ENCODE measurements at regions not wholly inside any gene's neighbourhood (a gene's known extent, or its start where the extent isn't known, plus 50 kb on each side); places are given as distances from the start of the nearest gene placed in this dataset.

- TF ChIP-seq CTCF (IDR thresholded peaks at IDR 0.05; ENCODE audit: poor library complexity, severe bottlenecking), result no peak
- no peaks in the 10 kb centered on the region for H3K36me3 ChIP-seq (ENCODE audit: low read depth)
- no peak for ATAC-seq (ENCODE audit: low read depth)
- no peaks in the 10 kb centered on the region for H3K4me1 ChIP-seq (ENCODE audit: insufficient read depth, poor library complexity, severe bottlenecking)
- no peak overlapping the region for H3K4me3 ChIP-seq (ENCODE audit: severe bottlenecking)
- no peaks in the 10 kb centered on the region for H3K9me3 ChIP-seq (ENCODE audit: severe bottlenecking)
- H3K27me3 ChIP-seq (ENCODE audit: insufficient read depth, poor library complexity, severe bottlenecking), result no peaks in the 10 kb centered on the region
- no peak overlapping the region for H3K27ac ChIP-seq (ENCODE audit: poor library complexity, severe bottlenecking)
- no peak for DNase-seq (ENCODE audit: low spot score)
Observed at GRCh38 chr6:54574671-54575070, 266.4 kb downstream of the TINAG start.

GRCh38 chr6:54578261-54578660 lies 268.3 kb upstream of the FAM83B start:
- ATAC-seq (ENCODE audit: low read depth), result no peak
- no peak overlapping the region for H3K4me3 ChIP-seq (ENCODE audit: severe bottlenecking)
- DNase-seq (ENCODE audit: low spot score), result no peak
- H3K27me3 ChIP-seq (ENCODE audit: insufficient read depth, poor library complexity, severe bottlenecking), result no peaks in the 10 kb centered on the region
- no peaks in the 10 kb centered on the region for H3K9me3 ChIP-seq (ENCODE audit: severe bottlenecking)
- no peak for TF ChIP-seq CTCF (IDR thresholded peaks at IDR 0.05; ENCODE audit: poor library complexity, severe bottlenecking)
- no peaks in the 10 kb centered on the region for H3K36me3 ChIP-seq (ENCODE audit: low read depth)
- no peaks in the 10 kb centered on the region for H3K4me1 ChIP-seq (ENCODE audit: insufficient read depth, poor library complexity, severe bottlenecking)
- H3K27ac ChIP-seq (ENCODE audit: poor library complexity, severe bottlenecking), result no peak overlapping the region

- Histone ChIP-seq H3K4me3 (ENCODE audit: severe bottlenecking) (no peak overlapping the region), H3K4me1 (ENCODE audit: insufficient read depth, poor library complexity, severe bottlenecking) (no peaks in the 10 kb centered on the region), H3K27me3 (ENCODE audit: insufficient read depth, poor library complexity, severe bottlenecking) (no peaks in the 10 kb centered on the region), H3K36me3 (ENCODE audit: low read depth) (no peaks in the 10 kb centered on the region), H3K9me3 (ENCODE audit: severe bottlenecking) (no peaks in the 10 kb centered on the region), H3K27ac (ENCODE audit: poor library complexity, severe bottlenecking) (no peak overlapping the region)
- no peak for DNase-seq (ENCODE audit: low spot score)
- no peak for ATAC-seq (ENCODE audit: low read depth)
- no peak for TF ChIP-seq CTCF (IDR thresholded peaks at IDR 0.05; ENCODE audit: poor library complexity, severe bottlenecking)
Observed at GRCh38 chr6:54579011-54579410, 267.6 kb upstream of the FAM83B start.

- DNase-seq (ENCODE audit: low spot score) (no peak), ATAC-seq (ENCODE audit: low read depth) (no peak)
- no peaks in the 10 kb centered on the region for H3K4me1 ChIP-seq (ENCODE audit: insufficient read depth, poor library complexity, severe bottlenecking)
- H3K27ac ChIP-seq (ENCODE audit: poor library complexity, severe bottlenecking), result no peak overlapping the region
- H3K4me3 ChIP-seq (ENCODE audit: severe bottlenecking), result no peak overlapping the region
- H3K36me3 ChIP-seq (ENCODE audit: low read depth), result no peaks in the 10 kb centered on the region
- no peaks in the 10 kb centered on the region for H3K9me3 ChIP-seq (ENCODE audit: severe bottlenecking)
- no peak for TF ChIP-seq CTCF (IDR thresholded peaks at IDR 0.05; ENCODE audit: poor library complexity, severe bottlenecking)
- H3K27me3 ChIP-seq (ENCODE audit: insufficient read depth, poor library complexity, severe bottlenecking), result no peaks in the 10 kb centered on the region
Observed at GRCh38 chr6:54586251-54586650, 260.3 kb upstream of the FAM83B start.

GRCh38 chr6:54587277-54587676 lies 259.3 kb upstream of the FAM83B start:
- Histone ChIP-seq H3K27me3 (ENCODE audit: insufficient read depth, poor library complexity, severe bottlenecking) (no peaks in the 10 kb centered on the region), H3K36me3 (ENCODE audit: low read depth) (no peaks in the 10 kb centered on the region), H3K9me3 (ENCODE audit: severe bottlenecking) (no peaks in the 10 kb centered on the region), H3K4me1 (ENCODE audit: insufficient read depth, poor library complexity, severe bottlenecking) (no peaks in the 10 kb centered on the region), H3K27ac (ENCODE audit: poor library complexity, severe bottlenecking) (no peak overlapping the region), H3K4me3 (ENCODE audit: severe bottlenecking) (no peak overlapping the region)
- DNase-seq (ENCODE audit: low spot score) (no peak), ATAC-seq (ENCODE audit: low read depth) (no peak)
- no peak for TF ChIP-seq CTCF (IDR thresholded peaks at IDR 0.05; ENCODE audit: poor library complexity, severe bottlenecking)
